Mucosa of stomach (tissue), 1 donor: ENCODE measurements at regions not wholly inside any gene's neighbourhood (a gene's known extent, or its start where the extent isn't known, plus 50 kb on each side); places are given as distances from the start of the nearest gene placed in this dataset.

ENCODE experiments used
- H3K27me3 ChIP-seq: one replicate; pipeline ENCODE4 v1.7.0; 2013; ENCODE audit warnings: mild to moderate bottlenecking, low read length; ENCODE audit not compliant: control insufficient read depth, insufficient read depth
- H3K36me3 ChIP-seq: one replicate; pipeline ENCODE4 v1.7.0; 2013; ENCODE audit warnings: low read length; ENCODE audit not compliant: control insufficient read depth, insufficient read depth
- H3K4me1 ChIP-seq: one replicate; pipeline ENCODE4 v1.7.0; 2013; ENCODE audit warnings: mild to moderate bottlenecking, low read length; ENCODE audit not compliant: control insufficient read depth, insufficient read depth
- H3K4me3 ChIP-seq: one replicate; pipeline ENCODE4 v1.7.0; 2013; ENCODE audit warnings: low read length
- H3K9ac ChIP-seq: one replicate; pipeline ENCODE4 v1.7.0; 2013; ENCODE audit warnings: mild to moderate bottlenecking, low read length, moderate library complexity
- H3K9me3 ChIP-seq: one replicate; pipeline ENCODE4 v1.7.0; 2013; ENCODE audit warnings: mild to moderate bottlenecking, low read length, moderate library complexity; ENCODE audit not compliant: control insufficient read depth
- donor health status: Pancreatic carcinoma.

GRCh38 chr14:79997509-79998208, 213.6 kb downstream of the DIO2 start:
- no peaks in the 10 kb centered on the region for H3K9me3 ChIP-seq
- H3K9ac ChIP-seq, result no peak overlapping the region
- no peak overlapping the region for H3K4me3 ChIP-seq
- no peaks in the 10 kb centered on the region for H3K36me3 ChIP-seq
- H3K4me1 ChIP-seq, result no peaks in the 10 kb centered on the region
- no peaks in the 10 kb centered on the region for H3K27me3 ChIP-seq

GRCh38 chr14:79992407-79993198, 218.7 kb downstream of the DIO2 start:
- no peaks in the 10 kb centered on the region for H3K36me3 ChIP-seq
- no peak overlapping the region for H3K4me3 ChIP-seq

GRCh38 chr14:79991866-79992265, 219.4 kb downstream of the DIO2 start:
- H3K9me3 ChIP-seq, result no peaks in the 10 kb centered on the region
- no peak overlapping the region for H3K9ac ChIP-seq
- no peak overlapping the region for H3K4me3 ChIP-seq
- H3K36me3 ChIP-seq, result no peaks in the 10 kb centered on the region
- H3K4me1 ChIP-seq, result no peaks in the 10 kb centered on the region
- no peaks in the 10 kb centered on the region for H3K27me3 ChIP-seq

More at GRCh38 chr14:79992407-79993198, 218.7 kb downstream of the DIO2 start:
- no peak overlapping the region for H3K9ac ChIP-seq
- H3K27me3 ChIP-seq, result no peaks in the 10 kb centered on the region
- H3K9me3 ChIP-seq, result no peaks in the 10 kb centered on the region
- H3K4me1 ChIP-seq, result no peaks in the 10 kb centered on the region

- H3K4me1 ChIP-seq, result no peaks in the 10 kb centered on the region
- no peak overlapping the region for H3K4me3 ChIP-seq
- H3K27me3 ChIP-seq, result no peaks in the 10 kb centered on the region
- H3K36me3 ChIP-seq, result no peaks in the 10 kb centered on the region
- no peaks in the 10 kb centered on the region for H3K9me3 ChIP-seq
- no peak overlapping the region for H3K9ac ChIP-seq
Measured at GRCh38 chr14:79989990-79990389, 221.3 kb downstream of the DIO2 start.

GRCh38 chr14:79986251-79986650, 225.1 kb downstream of the DIO2 start:
- Histone ChIP-seq H3K27me3 (no peaks in the 10 kb centered on the region), H3K4me3 (no peak overlapping the region), H3K9me3 (no peaks in the 10 kb centered on the region), H3K36me3 (no peaks in the 10 kb centered on the region), H3K9ac (no peak overlapping the region), H3K4me1 (no peaks in the 10 kb centered on the region)

GRCh38 chr14:79972230-79972629, 239.1 kb downstream of the DIO2 start:
- Histone ChIP-seq H3K4me3 (no peak overlapping the region), H3K4me1 (no peaks in the 10 kb centered on the region), H3K9me3 (no peaks in the 10 kb centered on the region), H3K9ac (no peak overlapping the region), H3K36me3 (no peaks in the 10 kb centered on the region), H3K27me3 (no peaks in the 10 kb centered on the region)

GRCh38 chr14:79971330-79971729, 240.0 kb downstream of the DIO2 start:
- no peaks in the 10 kb centered on the region for H3K36me3 ChIP-seq
- no peaks in the 10 kb centered on the region for H3K27me3 ChIP-seq
- no peak overlapping the region for H3K4me3 ChIP-seq
- no peaks in the 10 kb centered on the region for H3K9me3 ChIP-seq
- no peaks in the 10 kb centered on the region for H3K4me1 ChIP-seq
- H3K9ac ChIP-seq, result no peak overlapping the region

- no peaks in the 10 kb centered on the region for H3K9me3 ChIP-seq
- no peak overlapping the region for H3K9ac ChIP-seq
- H3K4me3 ChIP-seq, result no peak overlapping the region
- H3K36me3 ChIP-seq, result no peaks in the 10 kb centered on the region
- no peaks in the 10 kb centered on the region for H3K4me1 ChIP-seq
- H3K27me3 ChIP-seq, result no peaks in the 10 kb centered on the region
Measured at GRCh38 chr14:79967453-79967852, 243.9 kb downstream of the DIO2 start.

- H3K9me3 ChIP-seq, result no peaks in the 10 kb centered on the region
- no peak overlapping the region for H3K9ac ChIP-seq
- no peaks in the 10 kb centered on the region for H3K4me1 ChIP-seq
- no peaks in the 10 kb centered on the region for H3K36me3 ChIP-seq
- no peaks in the 10 kb centered on the region for H3K27me3 ChIP-seq
- no peak overlapping the region for H3K4me3 ChIP-seq
Measured at GRCh38 chr14:79967001-79967400, 244.3 kb downstream of the DIO2 start.

GRCh38 chr14:79965896-79966295, 245.4 kb downstream of the DIO2 start:
- H3K36me3 ChIP-seq, result no peaks in the 10 kb centered on the region
- H3K9ac ChIP-seq, result no peak overlapping the region
- H3K27me3 ChIP-seq, result no peaks in the 10 kb centered on the region
- H3K4me3 ChIP-seq, result no peak overlapping the region
- H3K9me3 ChIP-seq, result no peaks in the 10 kb centered on the region
- no peaks in the 10 kb centered on the region for H3K4me1 ChIP-seq

GRCh38 chr14:79961197-79961596, 250.1 kb downstream of the DIO2 start:
- no peak overlapping the region for H3K9ac ChIP-seq
- H3K4me3 ChIP-seq, result no peak overlapping the region
- H3K36me3 ChIP-seq, result no peaks in the 10 kb centered on the region
- H3K9me3 ChIP-seq, result no peaks in the 10 kb centered on the region
- H3K27me3 ChIP-seq, result no peaks in the 10 kb centered on the region
- H3K4me1 ChIP-seq, result no peaks in the 10 kb centered on the region

- H3K4me3 ChIP-seq, result no peak overlapping the region
- H3K36me3 ChIP-seq, result no peaks in the 10 kb centered on the region
- no peaks in the 10 kb centered on the region for H3K27me3 ChIP-seq
- H3K9me3 ChIP-seq, result no peaks in the 10 kb centered on the region
- H3K9ac ChIP-seq, result no peak overlapping the region
- H3K4me1 ChIP-seq, result no peaks in the 10 kb centered on the region
Measured at GRCh38 chr14:79960288-79960687, 251.0 kb downstream of the DIO2 start.
